ENCODE measurements at regions not wholly inside any gene's neighbourhood (a gene's known extent, or its start where the extent isn't known, plus 50 kb on each side); places are given as distances from the start of the nearest gene placed in this dataset.
A peak's percentile ranks its signal among the peaks of the same experiment; 100 is the strongest.

DNA sequence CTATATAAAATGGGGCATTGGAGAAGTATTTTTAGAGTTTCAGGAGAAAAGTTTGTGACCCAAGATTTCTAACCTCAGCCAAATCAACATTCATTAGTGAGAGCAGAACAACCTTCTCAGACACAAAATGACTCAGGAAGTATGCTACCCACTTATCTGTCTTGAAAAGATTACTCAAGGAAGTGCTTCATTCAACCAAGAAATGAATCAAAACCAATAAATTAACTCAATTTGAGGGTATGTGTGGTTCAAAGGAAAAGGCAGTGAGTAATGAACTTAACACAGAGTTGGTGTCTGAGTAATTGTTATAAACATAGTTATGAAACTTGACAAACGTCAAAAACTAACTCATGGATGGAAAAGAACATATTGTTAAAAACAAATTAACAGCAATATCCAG is 227.6 kb downstream of the HAO1 start:
- H3K27ac ChIP-seq (ENCODE audit: low read depth in 1 of 2, low read length in 2 of 2): no peak overlapping the region
- no peak for DNase-seq (ENCODE audit: low spot score)
- H3K27me3 ChIP-seq (ENCODE audit: control insufficient read depth in 4 of 4, insufficient read depth in 4 of 4, low read length in 3 of 4): no peaks in the 10 kb centered on the region
- H3K9me3 ChIP-seq (ENCODE audit: control insufficient read depth in 4 of 4, low read length in 3 of 4): no peaks in the 10 kb centered on the region
- H3K36me3 ChIP-seq (ENCODE audit: control insufficient read depth in 4 of 4, insufficient read depth in 3 of 4, low read depth in 1 of 4, low read length in 3 of 4): no peaks in the 10 kb centered on the region
- TF ChIP-seq RAD21 (IDR thresholded peaks at IDR 0.05) (no peak), RXRA (IDR thresholded peaks at IDR 0.05) (no peak), FOXA2 (IDR thresholded peaks at IDR 0.05) (no peak), EGR1 (IDR thresholded peaks at IDR 0.05; ENCODE audit: low read depth in 2 of 2) (no peak), NR2F2 (IDR thresholded peaks at IDR 0.05) (no peak), GABPA (IDR thresholded peaks at IDR 0.05 in 1 of 2, conservative IDR thresholded peaks at IDR 0.05 in 1 of 2) (no peak), YY1 (IDR thresholded peaks at IDR 0.05) (no peak), HNF4A (conservative IDR thresholded peaks at IDR 0.05) (no peak), SP1 (IDR thresholded peaks at IDR 0.05) (no peak), FOXA1 (IDR thresholded peaks at IDR 0.05) (no peak), MAX (IDR thresholded peaks at IDR 0.05) (no peak)
- 63% methylated on average over 1 of the region's 1 CpG for WGBS
- H3K4me1 ChIP-seq (ENCODE audit: control insufficient read depth in 4 of 4, insufficient read depth in 4 of 4, low read length in 3 of 4): peaks cover 0 to 11% (median 7%) of the 10 kb centered on the region in 4 donors
- no peak overlapping the region for H3K9ac ChIP-seq (ENCODE audit: low read depth in 1 of 2, low read length in 2 of 2)
- H3K4me3 ChIP-seq (ENCODE audit: low read depth in 1 of 3, low read length in 3 of 3): no peak overlapping the region

- Histone ChIP-seq H3K36me3 (ENCODE audit: control insufficient read depth in 4 of 4, insufficient read depth in 3 of 4, low read depth in 1 of 4, low read length in 3 of 4) (no peaks in the 10 kb centered on the region), H3K4me1 (ENCODE audit: control insufficient read depth in 4 of 4, insufficient read depth in 4 of 4, low read length in 3 of 4) (peaks cover 0 to 11% (median 7%) of the 10 kb centered on the region in 4 donors), H3K27me3 (ENCODE audit: control insufficient read depth in 4 of 4, insufficient read depth in 4 of 4, low read length in 3 of 4) (no peaks in the 10 kb centered on the region), H3K9me3 (ENCODE audit: control insufficient read depth in 4 of 4, low read length in 3 of 4) (no peaks in the 10 kb centered on the region), H3K27ac (ENCODE audit: low read depth in 1 of 2, low read length in 2 of 2) (no peak overlapping the region), H3K4me3 (ENCODE audit: low read depth in 1 of 3, low read length in 3 of 3) (peak overlapping the region in 1 of 3 donors; percentile 32), H3K9ac (ENCODE audit: low read depth in 1 of 2, low read length in 2 of 2) (no peak overlapping the region)
- peak; percentile 38 for DNase-seq (ENCODE audit: low spot score)
- WGBS: 18% methylated on average over 1 of the region's 1 CpG
- peak in 1 of 2 donors; percentile 10 for TF ChIP-seq JUND (IDR thresholded peaks at IDR 0.05)
- TF ChIP-seq RAD21 (IDR thresholded peaks at IDR 0.05): peak; percentile 67 to 75
- TF ChIP-seq FOXA2 (IDR thresholded peaks at IDR 0.05): peak; percentile 22
- TF ChIP-seq HNF4A (conservative IDR thresholded peaks at IDR 0.05): peak; percentile 59 to 60
- peak; percentile 35 for TF ChIP-seq MAX (IDR thresholded peaks at IDR 0.05)
- peak; percentile 62 for TF ChIP-seq YY1 (IDR thresholded peaks at IDR 0.05)
- TF ChIP-seq GABPA (IDR thresholded peaks at IDR 0.05 in 1 of 2, conservative IDR thresholded peaks at IDR 0.05 in 1 of 2): no peak
- peak; percentile 40 to 49 for TF ChIP-seq RXRA (IDR thresholded peaks at IDR 0.05)
- TF ChIP-seq, protein P1, sequence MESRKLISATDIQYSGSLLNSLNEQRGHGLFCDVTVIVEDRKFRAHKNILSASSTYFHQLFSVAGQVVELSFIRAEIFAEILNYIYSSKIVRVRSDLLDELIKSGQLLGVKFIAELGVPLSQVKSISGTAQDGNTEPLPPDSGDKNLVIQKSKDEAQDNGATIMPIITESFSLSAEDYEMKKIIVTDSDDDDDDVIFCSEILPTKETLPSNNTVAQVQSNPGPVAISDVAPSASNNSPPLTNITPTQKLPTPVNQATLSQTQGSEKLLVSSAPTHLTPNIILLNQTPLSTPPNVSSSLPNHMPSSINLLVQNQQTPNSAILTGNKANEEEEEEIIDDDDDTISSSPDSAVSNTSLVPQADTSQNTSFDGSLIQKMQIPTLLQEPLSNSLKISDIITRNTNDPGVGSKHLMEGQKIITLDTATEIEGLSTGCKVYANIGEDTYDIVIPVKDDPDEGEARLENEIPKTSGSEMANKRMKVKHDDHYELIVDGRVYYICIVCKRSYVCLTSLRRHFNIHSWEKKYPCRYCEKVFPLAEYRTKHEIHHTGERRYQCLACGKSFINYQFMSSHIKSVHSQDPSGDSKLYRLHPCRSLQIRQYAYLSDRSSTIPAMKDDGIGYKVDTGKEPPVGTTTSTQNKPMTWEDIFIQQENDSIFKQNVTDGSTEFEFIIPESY (IDR thresholded peaks at IDR 0.05): no peak
- TF ChIP-seq ATF3 (IDR thresholded peaks at IDR 0.05): no peak
- TF ChIP-seq CTCF (IDR thresholded peaks at IDR 0.05; ENCODE audit: low read depth, low read length, missing input control): peak; percentile 33
- TF ChIP-seq SP1 (IDR thresholded peaks at IDR 0.05): peak; percentile 60
- peak; percentile 22 for TF ChIP-seq REST (IDR thresholded peaks at IDR 0.05)
- no peak for TF ChIP-seq HNF4G (IDR thresholded peaks at IDR 0.05)
- no peak for TF ChIP-seq EGR1 (IDR thresholded peaks at IDR 0.05; ENCODE audit: low read depth in 2 of 2)
- no peak for TF ChIP-seq FOXA1 (IDR thresholded peaks at IDR 0.05)
- no peak for TF ChIP-seq NR2F2 (IDR thresholded peaks at IDR 0.05)
- no peak for TF ChIP-seq TAF1 (conservative IDR thresholded peaks at IDR 0.05)
These were observed 225.7 kb downstream of the HAO1 start for GRCh38 chr20:7714549-7714948.

Measured in liver (tissue), 8 donors.